HG03457 (cell line): ENCODE measurements at regions not wholly inside any gene's neighbourhood (a gene's known extent, or its start where the extent isn't known, plus 50 kb on each side); places are given as distances from the start of the nearest gene placed in this dataset.

Source experiments
- ATAC-seq: cut with Tn5 transposase; IDR thresholded peaks from one replicate; pipeline ENCODE4 v1.9.1; 2021; ENCODE audit warnings: moderate number of reproducible peaks; ENCODE audit not compliant: unreplicated experiment

DNA sequence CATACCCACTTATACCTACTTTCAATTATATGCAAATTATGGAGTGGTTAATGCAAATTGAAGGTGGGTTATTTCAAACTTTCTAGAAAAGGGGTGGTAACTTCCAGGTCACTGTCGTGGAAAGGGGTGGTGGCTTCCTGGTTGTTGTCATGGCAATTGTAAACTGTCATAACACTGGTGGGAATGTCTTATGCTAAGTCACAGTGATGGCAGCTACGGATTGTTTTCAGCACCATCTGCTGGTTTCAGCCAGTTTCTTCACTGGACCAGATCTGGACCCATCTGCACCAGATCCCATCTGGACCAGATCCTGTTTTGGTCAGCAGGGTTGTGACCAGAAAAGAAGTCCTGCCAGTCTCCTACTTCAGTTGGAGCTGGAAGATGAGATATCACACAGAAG, 1469.3 kb downstream of the AACS start:
- no peak for ATAC-seq

DNA sequence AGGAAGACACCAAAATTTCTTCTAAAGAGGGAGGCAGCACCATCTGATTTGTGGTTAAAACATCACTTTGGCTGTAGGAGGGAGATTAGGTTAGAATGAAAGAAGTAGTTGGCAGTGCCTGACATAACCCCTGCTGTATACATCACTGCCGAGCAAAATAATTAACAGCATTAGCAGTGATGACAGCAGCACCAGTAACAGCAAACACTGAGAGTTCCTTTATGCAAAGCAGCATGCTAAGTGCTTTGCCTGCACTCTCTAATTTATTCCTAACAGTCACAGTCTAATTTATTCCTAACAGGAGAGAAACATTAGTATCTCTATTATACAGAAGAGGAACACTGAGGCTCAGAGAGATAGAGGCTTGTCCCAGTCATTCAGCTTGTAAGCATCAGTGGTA, 1469.7 kb downstream of the AACS start:
- ATAC-seq = no peak

DNA sequence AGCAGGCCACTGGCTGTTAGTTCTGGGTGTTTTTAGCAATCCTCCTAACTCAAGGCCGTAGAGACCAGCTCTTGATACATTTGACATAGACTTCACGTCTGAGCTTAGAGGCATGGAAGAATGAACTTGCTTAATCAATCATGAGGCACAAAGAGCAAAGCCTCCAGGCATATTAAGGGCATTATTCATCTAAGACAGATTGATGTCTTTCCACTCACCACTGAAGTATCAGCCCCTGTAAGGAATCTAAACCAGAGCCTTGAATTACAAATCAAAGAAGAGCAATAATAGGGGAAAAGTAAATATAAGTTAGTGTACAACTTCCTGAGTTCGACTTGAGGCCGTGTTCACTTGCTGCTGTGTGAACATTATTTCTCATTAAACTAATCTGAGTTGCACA, 1470.7 kb downstream of the AACS start:
- no peak for ATAC-seq

DNA sequence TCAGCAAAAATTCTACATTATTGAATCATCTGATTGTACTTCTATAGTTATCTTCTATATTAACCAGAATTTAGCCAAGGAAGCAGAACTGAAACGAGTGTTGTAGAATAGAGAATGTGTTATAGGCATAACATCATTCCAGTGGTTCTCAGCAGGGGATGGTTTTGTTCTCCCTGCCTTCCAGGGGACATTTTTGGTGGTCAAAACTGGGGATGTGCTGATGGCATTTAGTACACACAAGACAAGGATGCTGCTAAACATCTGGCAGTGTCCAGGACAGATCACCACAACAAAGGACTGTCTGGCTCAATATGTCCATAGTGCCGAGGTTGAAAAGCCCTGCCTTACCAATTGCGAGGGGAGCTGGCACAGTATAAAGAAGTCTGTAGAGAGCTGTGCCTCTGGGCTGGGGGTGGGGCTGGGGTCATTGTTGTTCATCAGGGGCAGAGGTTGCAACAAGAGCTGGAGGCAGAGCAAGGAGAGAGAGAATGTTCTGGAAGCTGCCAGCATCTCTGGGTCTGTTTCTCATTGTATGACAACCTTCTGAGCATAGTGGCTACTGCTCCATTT, 1472.8 kb downstream of the AACS start:
- ATAC-seq = no peak

DNA sequence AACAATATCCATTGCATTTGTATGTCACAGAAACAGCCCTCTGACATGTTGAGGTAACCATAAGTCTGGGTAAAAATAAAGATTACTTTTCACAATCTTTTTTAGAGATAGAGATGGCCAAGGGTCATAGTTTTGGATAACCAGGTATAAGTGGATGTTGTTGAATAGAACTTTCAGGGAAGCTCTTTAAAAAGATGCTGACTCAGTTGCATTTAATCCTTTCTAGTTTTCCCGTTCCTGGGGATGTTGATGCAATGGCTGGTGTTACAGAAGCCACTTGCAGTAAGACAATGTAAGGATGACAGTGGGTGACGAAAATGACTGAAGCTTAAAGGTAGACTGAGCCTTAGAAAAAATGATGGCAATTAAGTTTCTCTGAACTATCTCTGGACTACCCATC, 1473.7 kb downstream of the AACS start:
- no peak for ATAC-seq

DNA sequence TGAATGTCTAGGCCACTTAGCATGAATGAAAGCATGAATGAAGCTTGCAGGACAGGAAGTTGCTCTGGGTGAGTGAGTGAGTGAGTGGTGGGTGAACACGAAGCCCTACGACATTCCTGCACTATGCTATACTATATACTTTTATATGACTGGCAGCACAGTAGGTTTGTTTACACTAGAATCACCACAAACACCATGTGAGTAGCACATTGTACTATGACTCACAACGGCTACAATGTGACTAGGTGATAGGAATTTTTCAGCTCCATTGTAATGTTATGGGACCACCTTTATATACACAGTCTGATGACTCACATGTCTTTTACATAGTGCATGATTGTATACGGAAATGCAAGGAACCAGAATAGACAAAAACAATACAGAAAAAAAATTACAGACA, 1480.2 kb downstream of the AACS start:
- no peak for ATAC-seq

DNA sequence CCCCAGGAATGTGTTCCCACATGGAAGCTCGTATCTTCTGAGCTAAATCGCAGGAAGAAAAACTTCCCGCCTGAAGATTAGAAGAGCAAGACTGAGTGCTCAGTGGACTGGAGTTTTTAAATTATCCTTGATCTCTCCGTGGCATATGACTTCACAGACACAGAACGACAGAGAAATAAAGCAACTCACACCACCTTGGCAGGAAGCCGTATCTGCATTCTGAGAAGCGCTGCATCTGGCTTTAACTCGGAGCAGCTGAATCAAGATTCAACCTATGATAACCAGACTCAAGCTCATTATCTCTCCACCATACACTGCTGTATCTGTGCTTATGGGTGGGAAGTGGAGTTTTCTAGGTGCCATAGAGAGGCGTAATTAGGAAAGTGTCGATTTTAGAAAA, 1482.7 kb downstream of the AACS start:
- ATAC-seq = no peak

DNA sequence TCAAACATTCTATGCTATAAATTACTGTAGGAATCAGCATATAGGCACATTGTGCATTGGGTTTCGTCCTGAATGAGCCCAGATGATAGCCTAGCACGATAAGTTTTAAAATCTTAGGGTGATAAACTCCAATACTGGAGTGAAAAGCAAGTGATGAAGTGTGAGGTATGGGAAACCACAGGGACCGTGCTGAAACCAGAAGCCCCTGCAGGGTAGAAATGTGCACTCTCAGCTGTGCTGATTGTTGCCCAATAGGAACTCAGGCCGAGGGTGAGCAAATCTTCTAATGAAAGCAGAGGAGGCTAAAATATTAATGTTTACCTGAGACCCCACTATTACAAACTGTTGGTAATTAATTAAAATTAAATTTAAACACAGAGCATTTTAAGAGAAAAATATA, 1486.6 kb downstream of the AACS start:
- ATAC-seq = no peak

DNA sequence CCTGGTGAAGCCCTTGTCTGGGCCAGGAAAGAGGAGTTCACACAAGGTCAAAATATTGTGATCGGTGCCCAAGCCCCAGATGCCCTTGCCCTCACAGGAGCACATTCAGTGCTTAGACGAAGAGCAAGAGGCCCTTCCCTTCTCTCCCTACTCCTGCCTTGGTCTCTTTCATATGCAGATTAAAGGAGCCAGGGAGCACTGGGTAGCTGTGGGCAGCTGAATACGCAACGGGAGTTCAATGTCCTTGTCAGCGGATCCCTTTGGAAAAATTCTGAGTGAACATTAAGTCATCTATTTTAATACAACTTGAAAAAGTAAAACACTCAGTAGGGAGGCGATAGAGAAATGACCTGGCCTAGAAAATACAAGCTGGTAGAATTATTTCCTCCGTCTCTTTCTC, 1489.4 kb downstream of the AACS start:
- ATAC-seq = no peak

DNA sequence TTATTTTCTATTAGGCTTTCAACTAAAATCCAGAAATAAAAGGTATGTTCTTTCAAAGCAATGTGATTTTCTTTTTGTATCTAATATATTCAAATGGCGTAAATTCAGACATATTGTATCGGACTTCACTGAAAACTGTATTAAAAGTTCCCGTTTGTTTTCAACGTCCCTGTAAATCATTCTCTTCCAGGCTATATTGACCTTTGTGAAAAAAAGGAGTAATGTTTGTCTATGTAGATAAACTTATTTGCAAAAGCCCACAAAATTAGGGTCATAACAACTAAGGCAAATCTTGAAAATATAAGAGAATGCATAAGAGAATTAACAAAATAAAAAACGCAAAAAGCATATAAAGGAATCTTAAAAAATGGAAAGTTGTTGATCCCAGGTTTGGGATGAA, 1492.4 kb downstream of the AACS start:
- ATAC-seq = no peak

DNA sequence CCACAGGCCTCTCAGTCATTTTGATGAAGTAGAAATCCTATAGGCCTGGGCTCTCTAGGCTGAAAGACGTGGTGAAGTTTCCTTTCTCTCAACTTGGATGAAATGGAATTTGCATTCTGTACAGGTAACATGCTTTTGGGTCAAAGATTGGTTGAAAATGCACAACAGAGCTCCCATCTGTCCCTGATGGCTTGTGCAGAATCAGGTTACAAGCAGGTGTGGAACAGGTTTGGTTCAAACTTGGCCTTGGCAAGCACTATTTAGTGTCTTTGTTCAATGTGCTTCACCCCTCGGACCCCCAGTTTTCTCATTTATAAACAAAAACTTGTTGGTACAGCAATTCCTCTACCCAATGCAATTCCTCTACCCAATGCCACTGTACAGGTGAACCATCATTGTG, 1493.0 kb downstream of the AACS start:
- no peak for ATAC-seq

DNA sequence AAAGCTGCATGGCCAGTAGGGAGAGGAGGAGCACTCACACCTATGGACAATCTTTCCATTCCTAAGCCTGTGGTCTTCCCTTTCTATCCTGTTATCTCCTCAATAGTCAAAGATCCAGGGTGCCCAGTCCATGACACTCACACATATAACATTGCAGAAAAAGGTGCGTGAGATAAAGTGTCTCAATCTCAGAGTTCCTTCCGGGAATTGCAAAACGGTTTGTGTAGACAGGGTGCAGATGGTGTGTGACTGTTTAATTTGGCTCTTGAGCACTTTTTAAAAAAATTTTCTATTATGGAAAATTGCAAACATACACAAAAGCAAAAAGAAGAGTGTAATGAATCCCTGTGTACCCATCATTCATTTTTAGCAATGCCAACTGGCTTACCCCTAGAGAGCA, 1493.6 kb downstream of the AACS start:
- ATAC-seq = no peak

DNA sequence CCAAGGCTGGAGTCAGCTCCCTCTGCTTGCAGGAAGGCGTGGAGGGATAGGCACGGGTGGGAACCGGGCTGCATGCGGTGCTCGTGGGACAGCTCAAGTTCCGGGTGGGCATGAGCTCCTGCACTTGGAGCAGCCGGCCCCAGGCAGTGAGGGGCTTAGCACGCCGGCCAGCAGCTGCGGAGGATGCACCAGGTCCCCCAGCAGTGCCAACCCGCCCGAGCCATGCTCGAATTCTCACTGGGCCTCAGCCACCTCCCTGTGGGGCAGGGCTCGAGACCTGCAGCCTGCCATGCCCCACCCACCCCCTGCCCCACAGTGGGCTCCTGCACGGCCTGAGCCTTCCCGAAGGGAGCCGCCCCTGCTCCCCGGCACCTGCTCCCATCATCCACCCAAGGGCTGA, 1501.8 kb downstream of the AACS start:
- no peak for ATAC-seq

DNA sequence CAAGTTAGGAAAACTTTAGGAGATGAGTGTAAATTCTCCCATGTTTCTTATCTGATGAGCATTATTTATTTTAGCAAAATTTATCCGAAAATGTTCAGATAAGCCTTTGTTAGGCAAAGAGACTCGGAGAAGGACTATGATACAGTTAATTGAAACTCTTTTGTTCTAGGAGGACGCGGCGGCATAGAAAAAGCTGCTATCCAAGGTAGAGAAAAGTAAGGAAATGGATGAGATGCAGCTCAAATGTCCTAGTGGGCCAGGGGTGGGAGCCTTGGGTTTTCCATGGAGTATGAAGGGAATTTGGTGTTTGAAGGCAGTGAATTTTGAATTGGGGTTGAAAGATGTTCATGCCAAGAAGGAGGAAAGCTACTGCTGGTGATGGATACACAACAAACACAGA, 1504.5 kb downstream of the AACS start:
- no peak for ATAC-seq

DNA sequence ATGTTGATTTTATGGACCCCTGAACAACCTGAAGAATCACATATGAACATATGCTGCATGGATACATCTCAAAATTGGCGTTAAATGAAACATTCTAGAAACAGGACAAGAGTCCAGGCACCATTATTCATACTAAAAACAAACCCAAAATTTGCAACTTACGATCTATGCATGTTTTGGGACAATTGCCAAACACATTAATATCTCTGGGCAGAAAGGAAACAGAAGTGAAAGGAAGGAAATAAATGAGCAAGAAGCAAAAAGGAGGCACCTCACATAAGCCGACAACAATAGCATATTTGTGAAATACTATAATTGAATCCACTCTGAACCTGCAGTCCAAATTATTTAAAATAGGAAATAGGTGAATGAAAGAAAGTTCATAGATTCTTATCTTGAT, 1505.3 kb downstream of the AACS start:
- ATAC-seq = no peak

DNA sequence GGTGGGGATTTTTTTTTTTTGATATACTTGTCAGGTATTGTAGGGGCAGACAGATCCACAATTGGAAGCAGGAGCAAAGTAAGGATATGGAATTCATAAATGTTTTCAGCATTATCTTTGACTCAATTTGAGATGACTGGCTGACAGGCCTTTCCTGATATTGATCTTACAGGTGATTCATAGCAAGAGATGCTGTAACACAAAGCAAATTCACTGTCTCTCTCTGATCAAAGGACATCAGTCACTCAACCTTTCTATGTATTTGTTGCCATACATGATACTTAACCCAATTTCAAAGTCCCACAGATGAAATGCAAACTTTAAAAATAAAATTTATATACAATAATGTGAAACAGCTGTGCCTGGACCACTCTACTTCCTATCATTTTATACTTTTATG, 1506.9 kb downstream of the AACS start:
- ATAC-seq = no peak

DNA sequence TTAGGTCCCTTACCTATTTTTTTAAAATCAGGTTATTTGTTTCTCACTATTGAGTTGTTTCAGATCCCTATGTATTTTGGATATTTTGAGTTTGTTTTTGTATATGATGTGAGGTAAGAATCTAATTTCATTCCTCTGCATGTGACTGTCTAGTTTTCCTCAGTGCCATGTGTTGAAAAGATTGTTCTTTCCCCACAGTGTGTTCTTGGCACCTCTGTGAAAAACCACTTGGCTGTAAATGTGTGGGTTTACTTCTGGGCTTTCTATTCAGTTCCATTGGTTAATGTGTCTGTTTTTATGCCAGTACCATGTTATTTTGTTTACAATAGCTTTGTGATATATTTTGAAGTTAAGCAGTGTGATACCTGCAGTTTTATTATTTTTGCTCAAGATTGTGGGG, 1516.4 kb downstream of the AACS start:
- no peak for ATAC-seq

DNA sequence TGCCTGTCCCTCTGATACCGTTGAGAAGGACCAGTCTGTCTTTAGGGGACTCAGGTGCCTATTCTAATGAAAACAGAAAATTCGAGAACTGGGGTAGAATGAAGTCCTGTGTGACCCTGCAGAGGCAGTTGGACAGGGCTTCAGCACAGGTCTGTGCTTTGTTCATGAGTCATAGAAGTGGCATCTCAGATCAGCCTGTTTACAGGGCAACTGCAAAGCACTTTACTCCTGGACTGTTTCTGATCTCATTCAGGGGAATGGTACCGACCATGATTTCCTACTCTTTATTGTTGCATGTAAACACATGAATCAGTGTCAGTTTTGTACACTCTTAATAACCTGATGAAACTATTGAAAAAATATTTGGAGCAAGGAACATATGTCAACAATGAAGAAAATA, 1517.0 kb downstream of the AACS start:
- no peak for ATAC-seq

DNA sequence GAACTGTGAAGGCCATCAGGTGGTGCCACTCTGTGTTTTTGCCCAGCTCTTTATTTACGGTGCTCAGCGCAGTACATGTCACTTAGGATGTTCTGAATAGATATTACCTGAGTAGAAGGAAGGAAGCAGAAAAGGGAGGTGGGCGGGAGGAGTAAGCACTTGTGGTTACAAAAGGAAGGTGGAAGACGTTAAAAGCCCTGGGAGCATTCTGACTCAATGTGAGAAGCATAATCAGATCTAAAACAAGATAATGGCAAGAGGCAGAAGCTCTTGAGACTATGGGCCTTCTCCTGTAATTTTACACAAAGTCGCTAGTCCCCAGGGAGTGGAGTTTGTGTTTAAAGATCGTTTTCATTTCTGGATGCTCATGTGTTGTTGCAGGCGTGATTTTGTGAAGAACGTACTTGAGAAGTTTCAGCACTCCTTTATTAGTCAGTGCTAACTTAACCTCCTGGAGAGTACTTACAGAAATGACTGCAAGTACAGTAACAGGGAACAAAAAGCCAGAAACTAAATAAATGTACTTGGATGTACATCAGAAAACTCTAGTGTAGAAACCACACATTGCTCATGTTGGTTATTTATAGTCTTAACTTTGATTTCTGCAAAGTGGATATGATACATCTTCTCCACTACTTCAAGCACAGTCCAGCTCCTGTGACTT, 1523.5 kb downstream of the AACS start:
- ATAC-seq = no peak

DNA sequence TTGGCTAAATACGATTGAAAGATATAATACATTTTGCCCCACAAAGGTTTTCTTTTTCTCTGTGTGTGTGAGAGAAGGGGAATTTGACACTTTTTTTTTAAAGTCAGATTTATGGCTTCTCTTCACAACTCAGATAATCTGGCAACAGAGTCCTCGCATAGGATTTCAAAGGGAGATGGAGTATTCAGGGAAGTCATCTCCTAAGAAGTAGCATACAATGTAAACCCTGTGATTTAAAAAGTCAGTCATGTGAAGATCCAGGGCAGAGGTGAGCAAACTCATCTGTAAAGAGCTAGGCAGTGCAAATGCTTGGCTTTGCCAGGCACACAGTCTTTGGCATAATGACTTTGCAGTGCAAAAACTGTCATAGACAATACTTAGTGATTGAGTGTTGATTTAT, 1526.3 kb downstream of the AACS start:
- no peak for ATAC-seq

DNA sequence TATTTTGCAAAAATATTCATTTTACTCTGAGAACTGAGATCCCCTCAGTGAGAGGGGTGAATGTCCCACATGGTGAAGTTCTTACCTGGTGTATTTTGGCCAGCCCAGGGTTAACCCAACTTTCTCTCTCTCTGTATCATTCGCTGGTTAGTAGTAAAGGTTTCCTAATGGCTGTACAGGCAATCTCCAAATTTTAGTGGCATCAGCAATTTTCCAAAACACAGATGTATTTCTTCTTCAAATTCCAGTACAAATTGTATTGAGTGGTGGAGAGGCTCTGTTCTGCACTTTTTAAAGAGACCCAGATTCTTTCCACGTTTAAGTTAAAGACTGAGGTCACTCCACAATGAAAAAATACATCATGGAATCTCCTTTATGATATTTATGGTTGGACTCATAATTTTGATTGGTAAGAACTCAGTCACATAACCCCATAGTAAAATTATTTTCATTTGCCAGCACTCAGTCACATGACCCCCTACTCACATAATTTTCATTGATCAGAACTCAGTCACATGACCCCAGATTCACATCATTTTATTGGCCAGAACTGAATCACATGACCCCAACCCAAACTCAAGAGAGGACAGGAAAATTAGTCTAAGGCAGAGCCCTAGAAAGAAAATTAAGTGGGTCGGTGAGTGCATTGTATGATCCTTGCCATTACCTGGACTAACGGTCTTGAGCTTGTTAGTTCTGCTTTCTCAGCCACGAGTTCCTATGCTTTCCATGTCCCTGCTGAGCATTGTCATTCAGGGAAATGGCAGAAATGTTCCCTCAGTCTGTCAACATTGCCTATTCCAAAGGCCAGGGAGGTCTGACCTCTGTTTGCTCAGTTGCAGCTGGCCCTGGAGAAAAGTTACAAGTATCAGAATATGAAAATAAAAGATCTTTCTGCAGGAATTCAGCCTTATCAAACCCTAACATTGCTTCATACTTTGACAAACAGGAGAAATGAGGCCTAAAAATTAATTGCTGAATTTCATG, 1536.2 kb downstream of the AACS start:
- no peak for ATAC-seq

DNA sequence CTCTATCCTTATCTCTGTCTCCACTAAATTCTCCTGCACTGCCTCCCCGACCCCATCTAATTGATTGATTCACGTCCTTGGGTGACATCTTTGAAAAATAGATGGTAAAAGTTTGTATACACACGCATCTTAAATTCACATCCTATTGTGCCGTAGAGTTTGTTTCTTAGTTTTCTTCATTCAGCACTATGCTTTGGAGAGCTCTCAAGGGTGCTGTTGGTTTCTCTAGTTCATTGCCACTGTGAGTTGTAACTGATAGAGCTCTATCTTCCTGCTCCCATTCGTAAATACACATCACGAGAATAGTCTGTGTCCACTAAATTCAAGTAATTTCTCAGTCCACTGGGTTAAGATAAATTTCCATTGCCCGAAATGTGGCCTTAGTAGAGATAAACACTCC, 1537.4 kb downstream of the AACS start:
- no peak for ATAC-seq
